ENCODE measurements at regions not wholly inside any gene's neighbourhood (a gene's known extent, or its start where the extent isn't known, plus 50 kb on each side); places are given as distances from the start of the nearest gene placed in this dataset.

- no peak for TF ChIP-seq REST (IDR thresholded peaks at IDR 0.05; ENCODE audit: unreplicated experiment)
- TF ChIP-seq ZNF114 (CRISPR knock-in tag; IDR thresholded peaks at IDR 0.05): no peak
Observed at GRCh38 chr3:144963810-144964209, 992.2 kb downstream of the DIPK2A start (continued).

- no peaks in the 10 kb centered on the region; the same call in 2 of the 3 replicates for H3K9me3 Mint-ChIP-seq
- no peaks in the 10 kb centered on the region for H3K4me1 Mint-ChIP-seq
- no peaks in the 10 kb centered on the region for H3K36me3 ChIP-seq (ENCODE audit: insufficient read depth)
- H3K4me1 ChIP-seq (ENCODE audit: insufficient read depth): no peaks in the 10 kb centered on the region
- DNase-seq (ENCODE audit: low spot score) (no peak), ATAC-seq (no peak)
- H3K36me3 Mint-ChIP-seq (ENCODE audit: low read depth): no peaks in the 10 kb centered on the region
- no peak overlapping the region for H3K4me2 ChIP-seq
- H3K27ac ChIP-seq (ENCODE audit: low read depth): no peak overlapping the region
- H3F3A ChIP-seq (replicated peaks; ENCODE audit: low read depth): no peaks in the 10 kb centered on the region
- H2AFZ ChIP-seq: no peak overlapping the region
- no peak for TF ChIP-seq CREB1 (CRISPR knock-in tag; IDR thresholded peaks at IDR 0.05; ENCODE audit: low read depth)
- no peak for TF ChIP-seq POLR2AphosphoS5 (IDR thresholded peaks at IDR 0.05; ENCODE audit: low read depth)
- no peak for TF ChIP-seq NANOG (IDR thresholded peaks at IDR 0.05; ENCODE audit: borderline replicate concordance)
- no peak for TF ChIP-seq STAT1 (IDR thresholded peaks at IDR 0.05; ENCODE audit: unreplicated experiment)
- no peak for TF ChIP-seq ZNF114 (CRISPR knock-in tag; IDR thresholded peaks at IDR 0.05)
- TF ChIP-seq JUNB (IDR thresholded peaks at IDR 0.05; ENCODE audit: unreplicated experiment): no peak
- TF ChIP-seq EZH2 (IDR thresholded peaks at IDR 0.05; ENCODE audit: low read depth, unreplicated experiment): no peak
- TF ChIP-seq CTCF (conservative IDR thresholded peaks at IDR 0.05; ENCODE audit: low read depth in 2 of 2): no peak
- no peak for TF ChIP-seq EZH2phosphoT487 (IDR thresholded peaks at IDR 0.05; ENCODE audit: unreplicated experiment)
- no peak for TF ChIP-seq ETS1 (IDR thresholded peaks at IDR 0.05)
- TF ChIP-seq ZNF462 (CRISPR knock-in tag; IDR thresholded peaks at IDR 0.05): no peak
- TF ChIP-seq ZNF331 (CRISPR knock-in tag; IDR thresholded peaks at IDR 0.05; ENCODE audit: low read depth): no peak
- H3K4me3 Mint-ChIP-seq: no peak overlapping the region
- H3K27me3 ChIP-seq (ENCODE audit: insufficient read depth): no peaks in the 10 kb centered on the region
- no peaks in the 10 kb centered on the region for H3K79me2 ChIP-seq (replicated peaks; ENCODE audit: insufficient read depth)
- H4K20me1 ChIP-seq (replicated peaks; ENCODE audit: insufficient read depth): no peaks in the 10 kb centered on the region
- H3K27ac Mint-ChIP-seq: no peak overlapping the region
- no peaks in the 10 kb centered on the region; the same call in 1 of the 2 replicates for H3K9me2 ChIP-seq (ENCODE audit: insufficient read depth)
- H3K27me3 Mint-ChIP-seq (ENCODE audit: insufficient read depth, low read depth, poor library complexity): no peaks in the 10 kb centered on the region
- no peak overlapping the region for H3K4me3 ChIP-seq
Observed at GRCh38 chr3:144966560-144966959, 994.9 kb downstream of the DIPK2A start.
